Hematopoietic multipotent progenitor cell treated with erythropoietin and hydrocortisone succinate and interleukin-3 and kit ligand, for 4 days (in vitro differentiated cells): ENCODE measurements at regions not wholly inside any gene's neighbourhood (a gene's known extent, or its start where the extent isn't known, plus 50 kb on each side); places are given as distances from the start of the nearest gene placed in this dataset.

Experiments used
- DNase-seq: peaks from one replicate; pipeline ENCODE4 v3.0.0-alpha.2; 2015

DNA sequence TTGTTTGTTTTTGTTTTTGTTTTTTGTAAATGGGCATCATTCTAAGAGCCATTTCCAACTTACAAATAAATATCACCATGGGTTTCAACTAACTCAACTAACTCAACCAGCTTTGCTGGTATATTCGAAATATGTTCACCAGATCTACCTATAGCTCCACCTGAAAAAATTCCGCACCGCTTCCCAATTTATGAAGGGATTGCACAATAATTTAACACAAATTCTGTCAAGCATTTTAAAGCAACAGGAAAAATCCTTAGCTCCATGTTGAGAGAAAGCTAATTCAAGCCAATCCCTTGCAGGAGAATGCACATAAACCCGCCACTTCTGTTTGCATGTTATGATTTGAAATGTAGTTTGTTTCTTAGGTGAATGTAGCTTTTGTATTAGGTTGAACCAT, 417.8 kb downstream of the EFNB2 start:
- DNase-seq: no peak

DNA sequence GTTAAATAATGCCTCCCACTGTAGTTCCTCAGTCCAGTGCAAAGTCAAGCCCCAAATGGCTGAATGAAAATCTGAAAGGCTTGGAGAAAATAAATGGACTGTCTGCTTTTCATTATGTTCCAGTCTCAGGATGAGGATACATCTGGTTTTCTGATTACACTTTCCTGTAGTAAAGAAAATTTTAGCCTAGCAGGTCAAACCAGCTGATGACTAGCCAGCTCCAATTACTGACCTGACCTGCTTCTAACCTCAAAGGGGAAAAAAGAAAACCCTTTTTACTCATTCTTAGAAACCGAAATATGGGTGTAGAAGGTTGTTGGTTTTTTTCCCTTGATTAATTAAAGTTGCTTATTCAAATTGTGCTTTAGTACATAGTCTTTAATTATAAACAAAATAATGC, 418.4 kb downstream of the EFNB2 start:
- DNase-seq: no peak

DNA sequence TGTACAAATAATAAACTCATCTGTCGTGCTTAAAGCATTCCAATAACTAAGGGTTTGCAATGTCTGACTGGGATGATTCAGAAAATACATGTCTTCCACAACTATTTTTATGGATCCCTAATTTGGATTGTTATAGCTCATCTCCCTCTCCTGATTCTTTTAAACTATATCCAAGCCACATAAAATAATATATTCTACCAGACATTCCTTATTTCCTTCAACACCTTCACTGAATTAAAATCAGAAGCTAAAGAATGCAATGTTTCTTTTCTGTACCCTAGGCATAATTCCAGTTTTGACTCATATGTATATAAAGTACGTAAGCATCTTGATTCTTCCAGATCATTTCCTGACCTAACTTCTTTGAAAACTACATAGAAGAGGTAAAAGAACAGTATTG, 420.4 kb downstream of the EFNB2 start:
- no peak for DNase-seq

DNA sequence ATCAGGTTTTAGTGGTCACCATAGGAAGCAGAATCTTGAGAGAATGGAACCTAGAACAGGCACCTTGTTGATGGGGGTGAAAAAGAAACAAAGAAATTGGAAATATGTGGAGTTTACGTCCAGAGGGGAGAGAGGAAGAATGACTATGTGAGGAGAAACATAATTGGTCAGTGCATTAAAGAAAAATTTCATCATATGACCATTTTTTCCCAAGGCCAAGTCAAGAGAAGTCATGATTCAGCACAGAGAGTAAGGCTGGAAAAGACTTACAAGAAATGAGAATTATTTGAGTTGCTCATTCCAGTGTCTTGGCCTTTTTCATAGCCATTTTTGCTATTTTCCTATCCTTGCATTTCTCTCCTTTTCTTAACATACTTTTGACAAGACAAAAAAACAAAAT, 421.7 kb downstream of the EFNB2 start:
- no peak for DNase-seq

DNA sequence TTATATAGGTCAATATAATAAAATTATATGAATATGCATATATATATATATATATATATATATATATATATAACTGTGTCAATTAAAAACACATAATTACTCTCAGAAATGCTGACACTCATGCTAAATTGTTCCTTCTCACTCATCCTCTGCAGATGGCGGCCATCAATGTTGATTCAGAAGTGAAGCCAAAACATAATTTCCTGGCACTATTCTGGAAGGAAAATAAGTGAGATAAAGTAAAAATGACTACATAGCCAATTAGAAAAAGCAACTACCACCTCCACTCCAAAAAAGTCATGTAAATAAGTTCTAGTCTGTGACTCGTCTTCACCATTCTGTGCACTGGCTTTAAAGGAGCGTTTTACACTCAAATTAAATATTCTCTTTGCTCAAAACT, 423.3 kb downstream of the EFNB2 start:
- no peak for DNase-seq

DNA sequence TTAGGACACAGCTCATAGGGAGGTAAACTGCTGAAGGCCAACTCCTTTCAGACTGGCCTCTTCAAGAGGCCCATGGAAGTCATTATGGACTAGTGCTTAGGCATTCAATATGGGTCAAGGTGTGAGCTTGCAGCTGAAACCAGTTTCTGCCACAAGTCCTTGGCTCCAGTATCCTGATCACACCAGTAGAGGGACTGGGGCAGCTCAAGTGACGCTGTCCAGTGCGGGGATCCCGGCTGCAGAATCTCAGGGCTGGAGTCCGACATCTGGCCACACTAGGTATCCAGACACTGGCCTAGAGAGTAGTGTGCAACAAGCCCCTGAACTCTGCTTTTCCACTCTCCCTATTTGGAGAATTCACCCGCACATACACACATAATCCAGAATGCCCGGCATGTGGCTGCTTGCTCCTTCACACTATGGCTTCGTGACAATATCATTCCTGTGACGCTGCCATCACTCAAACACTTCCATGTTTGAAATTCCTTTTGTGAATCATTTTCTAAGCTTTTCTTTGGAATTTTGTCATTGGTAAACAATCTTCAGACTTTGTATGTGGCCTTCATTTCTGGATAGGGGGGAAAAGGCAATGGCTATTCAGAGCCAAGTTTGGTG, 425.1 kb downstream of the EFNB2 start:
- no peak for DNase-seq

DNA sequence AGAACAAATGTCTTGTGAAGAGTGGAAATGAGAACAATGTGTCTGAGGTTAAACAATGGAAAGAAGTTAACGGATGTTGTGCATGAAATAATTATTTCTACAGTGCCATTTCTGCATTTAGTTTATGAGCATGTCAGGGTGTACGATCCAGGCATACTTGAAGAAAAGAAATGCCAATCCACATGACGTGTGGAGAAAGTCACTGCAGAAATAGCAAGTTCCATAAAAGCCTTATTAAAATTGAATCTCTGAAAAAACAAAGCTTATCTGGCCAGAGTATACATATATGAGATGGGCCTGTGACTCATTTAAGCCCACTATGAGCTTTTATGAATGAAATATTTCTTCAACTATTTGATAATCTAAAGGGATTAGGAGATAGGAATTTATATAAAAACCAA, 426.1 kb downstream of the EFNB2 start:
- DNase-seq: no peak

DNA sequence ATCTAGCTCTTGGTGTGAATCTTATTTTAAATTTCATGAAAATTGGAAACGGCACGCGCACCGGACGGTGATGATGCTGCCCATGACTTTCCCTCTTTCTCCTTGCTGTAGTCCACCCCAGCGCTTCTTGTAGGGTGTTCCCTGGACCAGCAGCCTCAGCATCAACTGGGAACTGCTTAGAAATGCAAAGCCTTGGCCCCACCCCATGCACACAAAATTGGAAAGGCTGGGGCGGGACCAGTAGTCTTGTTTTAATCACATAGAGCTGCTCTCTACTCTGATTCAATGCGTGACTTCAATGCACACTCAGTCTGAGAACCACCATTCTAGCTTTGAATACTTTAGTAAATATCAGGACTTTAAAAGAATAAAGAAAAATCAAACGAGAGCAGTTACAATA, 427.1 kb downstream of the EFNB2 start:
- no peak for DNase-seq

DNA sequence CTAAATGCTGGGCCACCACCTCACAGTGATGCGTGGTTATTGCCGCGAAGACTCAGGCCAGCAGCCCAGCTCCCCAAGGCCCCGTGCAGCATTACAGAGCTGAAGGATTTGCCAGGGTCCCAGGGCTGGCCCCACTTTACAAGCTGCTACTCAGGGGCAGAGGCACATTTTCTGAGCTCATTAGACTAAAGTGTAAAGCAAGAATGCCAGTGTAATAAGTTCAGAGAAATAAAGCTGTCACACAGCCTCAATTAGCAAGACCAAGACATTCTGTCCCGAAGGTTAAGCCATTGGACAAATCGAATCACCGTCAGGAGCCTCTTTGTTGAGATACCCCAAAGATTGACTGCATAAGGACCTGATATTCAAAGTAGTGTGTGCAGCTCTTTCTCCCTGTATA, 428.4 kb downstream of the EFNB2 start:
- no peak for DNase-seq

DNA sequence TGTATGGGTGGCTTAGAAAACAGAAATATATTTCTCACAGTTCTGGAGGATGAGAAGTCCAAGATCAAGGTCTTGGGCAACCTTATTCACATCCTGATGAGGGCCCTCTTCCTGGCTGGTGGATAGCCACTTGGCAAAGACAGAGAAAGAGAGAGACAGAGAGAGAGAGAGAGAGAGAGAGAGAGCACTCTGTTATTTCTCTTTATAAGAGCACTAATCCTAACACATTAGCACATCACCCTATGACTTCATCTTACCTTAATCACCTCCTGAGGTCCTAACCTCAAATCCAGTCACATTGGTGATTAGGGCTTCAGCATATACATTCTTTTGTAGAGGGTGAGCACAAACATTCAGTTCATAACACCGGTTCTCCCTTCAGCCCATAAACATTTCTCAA, 430.3 kb downstream of the EFNB2 start:
- no peak for DNase-seq

DNA sequence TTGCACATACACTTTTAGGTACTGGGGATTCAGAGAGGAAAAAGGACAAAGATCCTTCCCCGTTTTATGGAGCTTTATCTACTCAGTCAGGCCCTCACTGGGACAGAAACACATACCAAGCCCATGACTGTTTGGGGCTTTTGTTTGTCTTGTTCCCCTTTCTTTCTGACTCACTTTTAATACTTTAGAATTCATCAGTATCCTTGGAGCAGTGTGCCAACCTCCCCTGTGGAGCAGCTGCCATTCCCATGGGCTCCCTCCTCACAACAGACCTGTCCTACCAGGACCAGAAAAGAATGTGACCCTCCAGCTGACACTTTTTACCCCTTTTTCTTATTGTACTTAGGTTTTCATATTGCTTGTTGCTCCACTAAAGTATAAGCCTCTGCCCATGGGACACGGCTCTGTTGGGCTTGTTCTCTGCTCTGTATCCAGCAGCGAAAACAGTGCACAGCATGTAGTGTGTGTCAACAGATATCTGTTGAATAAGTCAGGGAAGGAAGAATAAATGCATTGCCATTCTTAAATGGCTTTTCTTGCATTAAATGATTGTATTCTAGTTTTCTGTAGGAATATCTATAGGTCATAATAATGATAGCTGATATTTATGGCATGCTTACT, 431.1 kb downstream of the EFNB2 start:
- DNase-seq: no peak

DNA sequence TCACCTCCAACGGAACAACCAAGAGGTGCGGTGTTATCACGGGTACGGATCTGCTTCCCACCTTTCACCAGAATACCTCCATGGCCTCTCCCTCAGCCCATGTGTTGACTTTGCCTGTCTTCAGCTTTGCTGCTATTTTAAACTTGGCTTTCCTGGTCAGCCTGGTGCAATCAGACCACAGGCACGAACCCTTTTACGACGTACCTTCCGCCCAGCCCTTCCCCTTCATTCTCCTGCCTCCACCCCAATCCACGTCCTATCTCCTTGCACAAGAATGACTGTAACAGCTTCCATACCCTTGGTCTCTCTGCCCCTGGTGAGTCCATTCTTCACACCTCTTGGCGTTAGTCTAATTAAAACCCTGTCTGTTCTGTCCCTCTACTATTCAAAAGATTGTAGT, 431.7 kb downstream of the EFNB2 start:
- DNase-seq: no peak

DNA sequence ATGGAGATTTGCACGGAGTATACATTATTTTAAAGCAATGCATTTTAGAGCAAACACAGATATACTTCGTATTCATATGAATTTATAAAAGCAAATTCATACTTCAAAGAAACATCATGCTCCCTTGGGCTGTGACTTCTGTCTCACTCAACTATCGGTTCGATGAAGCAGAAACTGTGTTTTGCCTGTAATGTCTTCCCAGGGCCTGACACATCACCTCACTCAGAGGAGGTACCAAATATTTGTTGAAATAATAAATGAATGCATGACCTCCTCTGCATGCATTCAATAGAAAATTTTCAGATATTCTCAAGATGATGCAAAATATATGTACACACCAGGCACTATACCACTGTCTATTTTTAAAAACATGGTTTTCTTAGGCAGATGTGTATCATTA, 432.7 kb downstream of the EFNB2 start:
- no peak for DNase-seq

DNA sequence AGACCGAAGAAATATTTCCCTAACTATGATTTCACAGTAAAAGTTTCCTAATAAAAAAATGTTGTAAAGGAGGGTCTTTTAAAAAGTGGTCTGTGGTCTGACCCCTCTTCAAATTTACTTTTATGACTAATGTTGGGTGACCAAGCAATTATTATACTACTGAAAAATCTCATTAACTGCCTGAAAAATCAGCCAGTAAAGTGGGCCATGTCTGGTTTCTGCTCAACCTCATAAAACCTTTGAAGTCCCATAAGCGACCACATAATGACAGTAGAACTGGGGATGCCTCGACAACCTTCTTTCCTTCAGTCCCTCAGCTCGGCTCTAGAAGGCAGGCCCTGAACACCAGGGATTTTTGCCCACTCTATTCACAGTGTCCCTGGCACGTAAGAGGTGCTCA, 434.3 kb downstream of the EFNB2 start:
- no peak for DNase-seq

DNA sequence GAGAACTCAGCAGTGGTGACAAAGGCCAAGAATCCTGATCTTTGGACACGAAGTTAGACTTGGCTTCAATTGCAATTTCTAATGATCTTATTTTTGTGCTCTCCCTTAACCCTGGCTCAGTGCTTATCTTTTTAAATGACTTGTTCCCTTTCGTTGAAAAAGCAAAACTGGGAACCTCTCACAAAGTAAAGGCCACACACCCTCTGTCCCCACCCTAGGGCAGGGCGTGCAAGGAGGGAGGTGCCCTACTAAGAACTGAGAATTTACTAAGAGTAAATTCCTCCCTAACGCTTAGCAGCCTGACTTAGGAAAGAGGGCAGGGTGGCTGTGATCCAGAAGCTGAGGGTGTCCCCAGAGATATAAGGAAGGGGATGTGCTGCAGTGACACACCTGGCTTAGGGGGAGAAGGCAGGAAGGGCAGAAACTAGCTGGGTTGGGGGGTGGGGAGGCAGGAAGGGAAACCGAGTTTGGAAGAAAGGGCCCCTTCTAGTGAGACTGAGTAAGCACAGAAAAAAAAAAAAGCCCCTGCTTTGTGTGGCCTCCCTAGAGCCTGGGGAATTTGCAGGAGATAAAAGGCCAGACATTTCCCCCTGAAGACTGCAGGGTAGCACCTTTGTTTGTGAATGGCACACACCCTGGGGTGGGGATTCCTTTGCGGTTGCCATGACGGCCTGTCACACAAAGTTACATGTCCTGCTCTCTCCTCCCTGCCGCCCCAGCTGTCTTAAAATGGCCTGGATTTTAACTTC, 435.1 kb downstream of the EFNB2 start:
- DNase-seq: peak; percentile 22

DNA sequence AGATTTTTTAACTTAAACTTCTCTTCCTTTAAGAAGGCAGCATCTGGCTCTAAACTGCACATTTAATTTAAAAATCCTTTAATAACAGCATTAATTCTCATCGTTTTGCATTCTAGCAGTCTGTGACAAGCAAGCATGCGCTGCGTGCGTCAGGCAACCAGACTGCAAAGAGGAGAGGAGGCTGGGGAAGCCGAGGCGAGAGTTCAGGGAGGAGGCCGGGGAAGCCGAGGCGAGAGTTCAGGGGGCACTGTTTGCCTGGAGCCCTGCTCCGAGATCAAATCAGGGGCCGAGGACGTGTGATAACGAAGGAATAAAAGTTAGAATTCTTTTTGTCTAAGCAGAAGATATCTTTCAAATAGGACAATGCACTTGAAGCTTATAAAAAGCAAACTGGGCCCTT, 435.7 kb downstream of the EFNB2 start:
- no peak for DNase-seq

DNA sequence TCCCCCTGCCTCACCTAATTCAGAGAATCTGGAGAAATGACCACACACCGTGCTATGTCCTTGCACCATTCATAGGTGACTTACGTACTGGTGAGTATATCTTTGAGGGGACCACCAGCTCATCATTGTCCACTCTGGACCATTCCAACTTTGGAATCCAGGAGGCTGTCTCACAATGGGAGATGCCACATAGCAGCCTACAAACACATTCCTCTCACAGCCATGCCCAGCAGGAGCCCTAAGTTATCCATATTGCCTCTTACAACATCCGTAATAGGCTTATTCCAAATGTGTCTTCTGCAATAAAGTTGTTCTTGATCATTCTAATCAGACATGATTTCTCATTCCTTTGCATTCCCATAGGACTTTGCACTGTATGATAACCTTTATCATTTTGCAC, 436.7 kb downstream of the EFNB2 start:
- DNase-seq: no peak

DNA sequence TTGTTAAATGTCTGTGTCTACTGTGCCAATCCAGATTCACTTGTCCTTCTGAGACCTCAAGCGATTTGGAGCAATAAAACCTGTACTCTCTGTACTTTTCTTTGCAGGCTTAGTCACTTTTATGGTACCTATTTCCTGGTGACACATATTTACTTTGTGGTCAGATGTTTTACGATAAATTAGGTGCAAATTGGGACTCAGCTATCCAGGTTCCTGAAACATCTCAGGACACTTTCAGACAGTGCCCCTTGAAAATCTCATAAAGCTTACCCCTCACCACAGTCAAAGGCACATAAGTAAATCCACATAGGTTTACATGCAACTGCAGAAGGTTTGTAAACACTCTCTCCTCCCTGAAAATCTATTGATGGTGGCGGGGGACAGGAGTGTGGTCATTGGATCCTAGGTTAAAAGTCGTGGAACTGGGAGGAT, 438.8 kb downstream of the EFNB2 start:
- DNase-seq: no peak

DNA sequence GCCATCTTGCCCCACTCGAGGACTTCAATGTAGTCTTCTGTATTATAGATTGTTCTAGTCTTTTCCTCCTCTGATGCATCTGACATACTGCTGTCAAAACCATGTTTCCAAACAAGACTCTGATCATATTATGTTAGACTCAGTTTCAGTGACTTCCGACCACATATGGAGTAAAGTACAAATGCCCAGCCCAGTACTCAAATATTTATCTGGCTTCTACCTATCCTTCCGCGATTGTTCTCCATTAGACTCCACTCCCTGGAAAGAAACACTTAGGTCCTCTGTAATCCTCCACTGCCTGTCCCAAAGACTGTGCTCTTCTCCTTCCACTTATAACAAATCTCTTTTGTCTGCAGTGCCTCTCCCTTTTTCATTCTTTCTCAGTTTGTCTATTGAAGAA, 439.5 kb downstream of the EFNB2 start:
- no peak for DNase-seq

DNA sequence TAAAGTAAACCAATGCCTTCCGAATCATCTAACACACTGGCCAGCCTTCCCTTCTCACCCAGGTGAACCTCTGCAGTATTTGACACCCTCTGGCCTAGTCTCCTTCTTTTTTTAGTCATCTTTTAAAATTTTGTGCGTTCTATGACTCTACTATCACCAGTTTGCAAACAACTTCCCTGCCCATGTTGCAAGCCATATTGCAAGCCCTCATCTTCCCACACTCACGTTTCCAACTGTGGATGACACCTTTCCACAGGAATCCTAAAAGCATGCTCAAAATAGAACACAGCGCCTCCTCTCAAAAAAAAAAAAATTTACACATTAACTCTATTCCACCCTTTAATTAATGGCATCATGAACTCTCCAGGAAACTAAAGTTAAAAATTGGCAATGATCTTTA, 440.1 kb downstream of the EFNB2 start:
- no peak for DNase-seq

DNA sequence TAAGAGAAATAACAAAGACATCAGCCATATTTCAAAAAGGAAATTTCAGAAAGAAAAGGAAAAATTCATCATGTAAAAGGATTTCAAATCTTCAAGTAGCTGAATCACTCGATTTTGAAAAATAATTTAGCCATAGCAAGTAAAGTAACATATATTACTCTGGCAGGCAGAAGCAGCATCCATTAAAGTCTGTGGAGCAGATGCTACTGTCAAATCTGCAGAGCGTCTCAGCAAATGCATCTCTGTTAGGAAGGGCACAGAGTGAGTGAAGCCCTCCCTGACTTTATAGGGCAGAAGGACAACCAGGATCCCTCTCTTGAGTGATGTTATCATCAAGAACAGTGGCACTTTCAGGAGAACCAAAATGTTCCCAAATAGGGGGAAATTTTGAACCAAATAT, 445.5 kb downstream of the EFNB2 start:
- no peak for DNase-seq

DNA sequence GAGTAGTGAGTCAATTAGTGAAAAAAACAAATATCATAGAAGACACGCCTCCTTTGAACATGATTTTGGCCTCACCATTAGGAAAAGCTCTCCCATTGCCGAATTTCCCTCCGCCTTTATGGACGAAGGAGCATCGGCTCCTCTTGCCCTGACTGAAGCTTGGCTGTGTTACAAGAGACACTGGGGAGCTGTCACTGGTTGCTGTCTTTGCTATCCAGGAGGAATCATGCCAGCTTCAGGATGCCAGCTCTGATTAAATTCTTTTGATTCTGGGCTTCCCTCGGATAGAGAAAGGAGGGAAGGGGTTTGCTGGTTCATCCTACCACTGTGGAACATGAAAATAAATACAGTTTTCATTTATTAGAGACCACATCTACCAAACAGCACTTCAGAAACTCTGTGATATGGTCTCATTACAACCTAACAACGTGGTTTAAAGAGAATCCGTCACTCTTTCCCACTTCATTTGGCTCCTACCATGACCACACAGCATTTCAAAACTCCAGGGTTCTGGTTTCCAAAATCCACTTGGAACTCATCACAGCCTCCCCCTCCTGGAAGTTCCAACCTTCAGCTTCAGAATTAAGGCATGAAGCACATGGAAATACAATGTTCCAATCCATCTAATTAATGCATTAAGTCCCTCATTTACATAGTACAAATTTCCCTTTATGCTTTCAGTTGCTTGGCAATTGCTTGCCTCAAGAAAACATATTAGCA, 446.0 kb downstream of the EFNB2 start:
- DNase-seq: no peak

DNA sequence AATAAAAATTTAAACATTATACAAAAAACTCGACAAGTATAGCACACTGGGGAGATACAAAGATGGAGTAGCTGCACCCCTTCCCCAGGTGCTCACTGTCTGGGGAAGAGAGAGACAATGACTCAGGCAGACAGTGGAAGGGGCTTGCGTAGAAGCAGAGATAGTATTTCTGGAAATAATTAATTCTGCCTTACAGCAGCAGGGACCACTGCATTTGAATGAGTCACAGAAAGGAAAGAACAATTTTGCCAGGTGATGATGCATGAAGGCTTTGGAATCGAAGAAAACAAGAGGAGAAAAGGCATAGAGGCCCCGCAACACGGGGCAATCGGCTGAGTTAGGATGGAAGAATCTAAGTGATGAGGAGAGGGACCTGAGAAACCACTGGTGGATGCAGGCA, 447.4 kb downstream of the EFNB2 start:
- no peak for DNase-seq

DNA sequence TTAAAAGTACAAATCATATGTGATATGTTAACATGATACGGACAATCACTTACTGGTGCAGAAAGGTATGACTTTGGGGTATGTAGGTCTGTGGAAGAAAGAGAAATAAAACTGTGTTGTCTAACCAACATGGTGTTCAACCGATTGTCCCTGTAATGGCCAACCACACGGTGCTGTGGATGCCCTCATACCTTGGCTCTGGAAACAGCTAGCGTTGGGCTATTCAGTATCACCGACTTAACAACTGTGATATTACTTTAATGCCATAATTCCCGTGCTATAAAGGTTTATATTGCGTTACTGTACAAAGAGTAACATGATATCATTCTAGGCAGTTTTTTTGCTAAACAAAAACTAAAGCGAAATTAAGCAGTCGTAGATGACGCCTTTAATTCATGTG, 448.3 kb downstream of the EFNB2 start:
- no peak for DNase-seq
